Activated CD8-positive, alpha-beta memory T cell treated with anti-CD3 and anti-CD28 coated beads, Interleukin-2, amount 10 ng/mL, durations not matched to agents 7 days and 5 days (primary cell): ENCODE measurements at regions not wholly inside any gene's neighbourhood (a gene's known extent, or its start where the extent isn't known, plus 50 kb on each side); places are given as distances from the start of the nearest gene placed in this dataset.
"Not testable (repeated sequence)": the region's sequence is repeated elsewhere in the genome, so short reads cannot be mapped to it uniquely, and the experiment has no call there.

Source experiments
- ATAC-seq: fragments of 150-1000 bp; cut with Tn5 transposase; one replicate; pipeline ENCODE4 v1.10.0; 2021; ENCODE audit warnings: moderate library complexity
- CTCF ChIA-PET: fragments of 350-600 bp; sonication (Branson Sonifier 250); formaldehyde crosslinking; loops from one replicate; lab custom pipeline; 2021; ENCODE audit warnings: antibody characterized with exemption; lab: Charles Lee
- DNase-seq: peaks from one replicate; pipeline ENCODE4 v3.0.0-alpha.2; 2020
- H3K27ac Mint-ChIP-seq: one replicate; pipeline ENCODE4 v1.8.0; 2021; ENCODE audit warnings: mild to moderate bottlenecking, mixed read lengths
- H3K27me3 Mint-ChIP-seq: one replicate; pipeline ENCODE4 v1.8.0; 2021; ENCODE audit warnings: mixed read lengths
- H3K36me3 Mint-ChIP-seq: one replicate; pipeline ENCODE4 v1.8.0; 2021; ENCODE audit warnings: mild to moderate bottlenecking, mixed read lengths
- H3K4me1 Mint-ChIP-seq: one replicate; pipeline ENCODE4 v1.8.0; 2021; ENCODE audit warnings: mixed read lengths
- H3K4me3 Mint-ChIP-seq: one replicate; pipeline ENCODE4 v1.8.0; 2021; ENCODE audit warnings: mild to moderate bottlenecking, moderate library complexity, mixed read lengths
- H3K9me3 Mint-ChIP-seq: one replicate; pipeline ENCODE4 v1.8.0; 2022; ENCODE audit warnings: low read depth, mixed read lengths

GRCh38 chr2:145757503-145758246 lies 1237.8 kb upstream of the ZEB2 start:
- no peak for DNase-seq
- peaks cover 9% of the 10 kb centered on the region for H3K27me3 Mint-ChIP-seq
- CTCF ChIA-PET, result no interaction called here

GRCh38 chr2:145755019-145755837 lies 1235.3 kb upstream of the ZEB2 start:
- H3K9me3 Mint-ChIP-seq, result no peaks in the 10 kb centered on the region
- CTCF ChIA-PET, result no interaction called here

More at GRCh38 chr2:145757503-145758246, 1237.8 kb upstream of the ZEB2 start:
- Mint-ChIP-seq H3K9me3 (no peaks in the 10 kb centered on the region), H3K4me1 (no peaks in the 10 kb centered on the region), H3K36me3 (no peaks in the 10 kb centered on the region), H3K27ac (no peak overlapping the region), H3K4me3 (no peak overlapping the region)
- ATAC-seq, result no peak

GRCh38 chr2:145753966-145754365 lies 1234.0 kb upstream of the ZEB2 start:
- Mint-ChIP-seq H3K4me3 (no peak overlapping the region), H3K27ac (no peak overlapping the region), H3K9me3 (no peaks in the 10 kb centered on the region), H3K4me1 (peaks cover 15% of the 10 kb centered on the region), H3K27me3 (peaks cover 18% of the 10 kb centered on the region), H3K36me3 (no peaks in the 10 kb centered on the region)
- no peak for ATAC-seq
- CTCF ChIA-PET, result interaction anchor here (1.3 kb wide), 1 partner anchor 8 kb away, joined by 3 read pairs; no protein-coding TSS in a partner anchor
- DNase-seq, result no peak

More at GRCh38 chr2:145755019-145755837, 1235.3 kb upstream of the ZEB2 start:
- no peak for DNase-seq
- Mint-ChIP-seq H3K36me3 (no peaks in the 10 kb centered on the region), H3K4me3 (no peak overlapping the region), H3K27ac (no peak overlapping the region), H3K27me3 (peaks cover 13% of the 10 kb centered on the region), H3K4me1 (peaks cover 9% of the 10 kb centered on the region)
- no peak for ATAC-seq

- Mint-ChIP-seq H3K27ac (no peak overlapping the region), H3K36me3 (no peaks in the 10 kb centered on the region), H3K4me1 (peaks cover 15% of the 10 kb centered on the region), H3K4me3 (no peak overlapping the region), H3K9me3 (no peaks in the 10 kb centered on the region), H3K27me3 (peaks cover 18% of the 10 kb centered on the region)
- DNase-seq (no peak), ATAC-seq (no peak)
- CTCF ChIA-PET, result interaction anchor here (1.3 kb wide), 1 partner anchor 9 kb away, joined by 3 read pairs; no protein-coding TSS in a partner anchor
Measured at GRCh38 chr2:145753041-145753608, 1233.2 kb upstream of the ZEB2 start.

GRCh38 chr2:145752091-145752806 lies 1232.3 kb upstream of the ZEB2 start:
- Mint-ChIP-seq H3K4me1 (peaks cover 17% of the 10 kb centered on the region), H3K27ac (no peak overlapping the region), H3K9me3 (no peaks in the 10 kb centered on the region), H3K36me3 (no peaks in the 10 kb centered on the region), H3K27me3 (peaks cover 22% of the 10 kb centered on the region), H3K4me3 (no peak overlapping the region)
- DNase-seq, result no peak
- CTCF ChIA-PET, result no interaction called here
- no peak for ATAC-seq

GRCh38 chr2:145751629-145752028 lies 1231.7 kb upstream of the ZEB2 start:
- H3K36me3 Mint-ChIP-seq, result no peaks in the 10 kb centered on the region
- H3K27ac Mint-ChIP-seq, result no peak overlapping the region
- peaks cover 17% of the 10 kb centered on the region for H3K4me1 Mint-ChIP-seq
- peaks cover 22% of the 10 kb centered on the region for H3K27me3 Mint-ChIP-seq
- CTCF ChIA-PET, result no interaction called here
- H3K9me3 Mint-ChIP-seq, result no peaks in the 10 kb centered on the region
- DNase-seq, result no peak
- ATAC-seq, result peak; percentile 36
- no peak overlapping the region for H3K4me3 Mint-ChIP-seq

- peaks cover 17% of the 10 kb centered on the region for H3K4me1 Mint-ChIP-seq
- no peaks in the 10 kb centered on the region for H3K36me3 Mint-ChIP-seq
- H3K27ac Mint-ChIP-seq, result no peak overlapping the region
- no peak overlapping the region for H3K4me3 Mint-ChIP-seq
- DNase-seq (no peak), ATAC-seq (no peak)
- peaks cover 22% of the 10 kb centered on the region for H3K27me3 Mint-ChIP-seq
- CTCF ChIA-PET, result no interaction called here
- H3K9me3 Mint-ChIP-seq, result no peaks in the 10 kb centered on the region
Measured at GRCh38 chr2:145751155-145751554, 1231.2 kb upstream of the ZEB2 start.

GRCh38 chr2:145750612-145751011 lies 1230.7 kb upstream of the ZEB2 start:
- Mint-ChIP-seq H3K4me1 (peaks cover 17% of the 10 kb centered on the region), H3K4me3 (no peak overlapping the region), H3K9me3 (no peaks in the 10 kb centered on the region), H3K36me3 (no peaks in the 10 kb centered on the region), H3K27ac (no peak overlapping the region), H3K27me3 (peaks cover 22% of the 10 kb centered on the region)
- DNase-seq (no peak), ATAC-seq (no peak)
- CTCF ChIA-PET, result no interaction called here

GRCh38 chr2:145750144-145750543 lies 1230.2 kb upstream of the ZEB2 start:
- CTCF ChIA-PET, result no interaction called here
- no peak overlapping the region for H3K27ac Mint-ChIP-seq
- no peaks in the 10 kb centered on the region for H3K36me3 Mint-ChIP-seq
- DNase-seq (no peak), ATAC-seq (no peak)
- peaks cover 19% of the 10 kb centered on the region for H3K27me3 Mint-ChIP-seq
- no peak overlapping the region for H3K4me3 Mint-ChIP-seq
- H3K9me3 Mint-ChIP-seq, result no peaks in the 10 kb centered on the region
- H3K4me1 Mint-ChIP-seq, result peaks cover 19% of the 10 kb centered on the region

GRCh38 chr2:145749556-145749955 lies 1229.6 kb upstream of the ZEB2 start:
- no peaks in the 10 kb centered on the region for H3K36me3 Mint-ChIP-seq
- DNase-seq (no peak), ATAC-seq (no peak)
- H3K9me3 Mint-ChIP-seq, result peaks cover under 1% of the 10 kb centered on the region
- H3K27ac Mint-ChIP-seq, result no peak overlapping the region
- H3K27me3 Mint-ChIP-seq, result peaks cover 19% of the 10 kb centered on the region
- H3K4me3 Mint-ChIP-seq, result no peak overlapping the region
- peaks cover 25% of the 10 kb centered on the region for H3K4me1 Mint-ChIP-seq
- CTCF ChIA-PET, result no interaction called here

- Mint-ChIP-seq H3K27me3 (peaks cover 19% of the 10 kb centered on the region), H3K36me3 (no peaks in the 10 kb centered on the region), H3K4me3 (no peak overlapping the region), H3K27ac (no peak overlapping the region), H3K9me3 (peaks cover 1% of the 10 kb centered on the region), H3K4me1 (peaks cover 27% of the 10 kb centered on the region)
- CTCF ChIA-PET, result no interaction called here
- peak; percentile 51 for ATAC-seq
- no peak for DNase-seq
Measured at GRCh38 chr2:145748927-145749326, 1229.0 kb upstream of the ZEB2 start.

- Mint-ChIP-seq H3K27me3 (peaks cover 13% of the 10 kb centered on the region), H3K4me3 (no peak overlapping the region), H3K4me1 (peaks cover 27% of the 10 kb centered on the region), H3K9me3 (peaks cover 1% of the 10 kb centered on the region), H3K36me3 (no peaks in the 10 kb centered on the region), H3K27ac (no peak overlapping the region)
- CTCF ChIA-PET, result no interaction called here
- no peak for DNase-seq
- ATAC-seq, result no peak
Measured at GRCh38 chr2:145747715-145748114, 1227.8 kb upstream of the ZEB2 start.

GRCh38 chr2:145745387-145745721 lies 1225.4 kb upstream of the ZEB2 start:
- H3K27me3 Mint-ChIP-seq, ATAC-seq, CTCF ChIA-PET, H3K36me3 Mint-ChIP-seq, H3K9me3 Mint-ChIP-seq, DNase-seq, H3K27ac Mint-ChIP-seq, H3K4me3 Mint-ChIP-seq: not testable (repeated sequence)
- H3K4me1 Mint-ChIP-seq, result peaks cover 18% of the 10 kb centered on the region
